Body of pancreas (tissue), 4 donors: ENCODE measurements at regions not wholly inside any gene's neighbourhood (a gene's known extent, or its start where the extent isn't known, plus 50 kb on each side); places are given as distances from the start of the nearest gene placed in this dataset.

Source experiments
- ATAC-seq: fragments of 150-250 bp; one replicate; pipeline ENCODE4 v1.9.1; 2016
- DNase-seq, 4 donors: peaks; one replicate each; pipeline ENCODE4 v3.0.0-alpha.2; 2019
- H3K27ac ChIP-seq, 4 donors: fragments of 200-600 bp; sonication (generic); 1 replicate in 3 of 4; 2 replicates in 1 of 4; pipeline versions ENCODE4 v1.5.1 to v1.6.1; 2016 to 2019; ENCODE audit warnings: mild to moderate bottlenecking in 1 of 4, mixed read lengths in 1 of 4, moderate library complexity in 1 of 4
- H3K27me3 ChIP-seq, 2 donors: fragments of 200-600 bp; sonication (generic); one replicate each; pipeline ENCODE4 v1.6.0; 2016; ENCODE audit warnings: mild to moderate bottlenecking in 1 of 2
- H3K36me3 ChIP-seq, 2 donors: fragments of 200-600 bp; sonication (generic); replicated peaks in 1 of 2; 2 replicates each; pipeline ENCODE4 v1.5.1; 2016; ENCODE audit warnings: low read depth in 2 of 2; ENCODE audit not compliant: insufficient read depth in 1 of 2
- H3K4me1 ChIP-seq: fragments of 200-600 bp; sonication (generic); one replicate; pipeline ENCODE4 v1.6.0; 2016
- H3K4me3 ChIP-seq, 2 donors: fragments of 200-600 bp; sonication (generic); 1 replicate in 1 of 2; 2 replicates in 1 of 2; pipeline ENCODE4 v1.5.1; 2016 to 2019
- H3K9me3 ChIP-seq, 3 donors: fragments of 200-600 bp; sonication (generic); 1 replicate in 2 of 3; 2 replicates in 1 of 3; pipeline ENCODE4 v1.5.1; 2016
- CTCF ChIP-seq, 7 experiments: fragments of 450-650 bp in 4 of 7; fragments of 200-600 bp in 3 of 7; sonication (generic) in 3 of 7; IDR thresholded peaks; one replicate each; pipeline ENCODE4 v1.5.1; 2016 to 2019; ENCODE audit warnings: antibody characterized with exemption in 7 of 7
- POLR2A ChIP-seq, 3 donors: fragments of 450-650 bp; IDR thresholded peaks; one replicate each; pipeline ENCODE4 v1.6.1; 2016; ENCODE audit warnings: antibody characterized with exemption in 3 of 3, mild to moderate bottlenecking in 2 of 3
- WGBS, 2 donors: methylation state at CpG; one replicate each; pipeline ENCODE4 v1.1.5; 2017; 5-methylcytosine and 5-hydroxymethylcytosine counted together
- intact Hi-C: fragments of 100-400 bp; cut with DNase I; formaldehyde crosslinking; loops from one replicate; pipeline ENCODE4 v1.15.1; 2023

GRCh38 chr2:16042201-16042700, 101.9 kb downstream of the MYCN start:
- DNase-seq (no peak), ATAC-seq (no peak)
- Histone ChIP-seq H3K4me3 (no peak overlapping the region), H3K36me3 (no peaks in the 10 kb centered on the region), H3K27ac (no peak overlapping the region), H3K4me1 (no peaks in the 10 kb centered on the region), H3K9me3 (no peaks in the 10 kb centered on the region), H3K27me3 (no peaks in the 10 kb centered on the region)
- TF ChIP-seq POLR2A (IDR thresholded peaks at IDR 0.05) (no peak), CTCF (IDR thresholded peaks at IDR 0.05) (no peak)
- WGBS, 2 donors = 83 to 86% methylated on average over 3 of the region's 3 CpGs
- intact Hi-C loops = no loop called here

DNA sequence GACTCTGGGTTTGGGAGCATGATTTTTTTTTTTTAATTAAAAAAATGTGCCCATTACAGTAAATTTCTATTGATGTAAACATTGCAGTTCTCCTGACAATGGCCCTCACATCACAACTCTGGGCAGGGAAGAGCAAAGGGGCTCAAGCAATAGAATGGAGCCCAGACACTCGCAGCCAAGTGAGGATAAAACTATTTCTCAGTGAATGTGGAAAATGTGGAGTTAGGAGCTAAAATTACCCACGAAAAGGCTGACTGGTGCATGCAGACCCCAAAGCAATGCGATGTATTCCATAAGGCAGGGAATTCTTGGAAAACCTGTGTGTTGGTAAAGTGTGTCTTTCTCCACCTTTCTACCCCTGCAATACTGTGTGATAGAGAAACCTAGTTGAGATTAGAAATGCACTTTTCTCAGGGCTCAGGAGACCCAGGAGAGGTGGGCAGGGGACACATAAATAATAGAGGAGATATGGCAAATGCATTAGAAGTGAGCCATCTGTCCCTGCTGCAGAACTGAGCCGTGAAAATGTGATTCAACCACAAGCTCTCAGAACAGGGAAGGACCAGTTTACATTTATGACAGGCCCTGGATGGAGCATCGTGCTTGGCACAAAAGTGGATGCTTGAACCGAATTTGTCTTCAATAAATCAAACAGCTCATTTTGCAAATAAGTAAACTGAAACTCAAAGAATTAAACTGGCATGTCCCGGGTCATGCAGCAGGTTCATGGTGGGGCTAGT, 100.1 kb downstream of the MYCN start:
- DNase-seq = no peak
- no peak for ATAC-seq
- H3K27me3 ChIP-seq = no peaks in the 10 kb centered on the region
- no peaks in the 10 kb centered on the region for H3K9me3 ChIP-seq
- intact Hi-C loops = no loop called here
- H3K4me1 ChIP-seq = no peaks in the 10 kb centered on the region
- H3K27ac ChIP-seq = no peak overlapping the region
- TF ChIP-seq CTCF (IDR thresholded peaks at IDR 0.05) = no peak
- no peak for TF ChIP-seq POLR2A (IDR thresholded peaks at IDR 0.05)
- H3K4me3 ChIP-seq = no peak overlapping the region
- no peaks in the 10 kb centered on the region for H3K36me3 ChIP-seq
- WGBS, 2 donors = 64 to 67% methylated on average over 7 of the region's 7 CpGs

DNA sequence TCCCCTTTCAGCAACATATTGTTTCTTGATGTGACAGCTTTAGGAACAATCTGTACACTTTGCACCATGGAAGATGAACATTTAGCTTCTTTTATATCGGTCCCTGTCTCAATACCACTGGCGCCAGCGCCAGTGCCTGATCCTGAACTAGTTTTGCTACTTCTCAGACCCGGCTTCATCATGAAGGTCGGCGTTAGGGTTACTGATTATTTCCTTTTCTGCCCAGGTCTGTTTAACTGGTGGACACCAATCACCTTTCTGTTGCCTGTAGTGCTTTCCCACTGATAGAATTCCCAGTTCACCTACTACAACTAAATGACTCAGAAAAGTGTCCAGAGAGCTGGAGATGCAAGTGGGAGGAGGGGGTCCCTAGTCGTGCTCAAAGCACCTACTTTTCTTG, 99.5 kb downstream of the MYCN start:
- H3K36me3 ChIP-seq = no peaks in the 10 kb centered on the region
- no peak overlapping the region for H3K27ac ChIP-seq
- no peaks in the 10 kb centered on the region for H3K4me1 ChIP-seq
- 49 to 50% methylated on average over 7 of the region's 7 CpGs for WGBS, 2 donors
- no peak overlapping the region for H3K4me3 ChIP-seq
- H3K9me3 ChIP-seq = no peaks in the 10 kb centered on the region
- DNase-seq (no peak), ATAC-seq (no peak)
- no peaks in the 10 kb centered on the region for H3K27me3 ChIP-seq
- intact Hi-C loops = no loop called here
- TF ChIP-seq CTCF (IDR thresholded peaks at IDR 0.05) (no peak), POLR2A (IDR thresholded peaks at IDR 0.05) (no peak)

GRCh38 chr2:16039055-16039454, 98.7 kb downstream of the MYCN start:
- 50 to 53% methylated on average over 1 of the region's 1 CpG for WGBS, 2 donors
- no peaks in the 10 kb centered on the region for H3K9me3 ChIP-seq
- H3K36me3 ChIP-seq = no peaks in the 10 kb centered on the region
- H3K4me3 ChIP-seq = no peak overlapping the region
- H3K27me3 ChIP-seq = no peaks in the 10 kb centered on the region
- DNase-seq = no peak
- intact Hi-C loops = no loop called here
- H3K4me1 ChIP-seq = no peaks in the 10 kb centered on the region
- TF ChIP-seq CTCF (IDR thresholded peaks at IDR 0.05) (no peak), POLR2A (IDR thresholded peaks at IDR 0.05) (no peak)
- no peak overlapping the region for H3K27ac ChIP-seq
- no peak for ATAC-seq

GRCh38 chr2:16038621-16039020, 98.3 kb downstream of the MYCN start:
- intact Hi-C loops = no loop called here
- ATAC-seq = no peak
- TF ChIP-seq CTCF (IDR thresholded peaks at IDR 0.05) (no peak), POLR2A (IDR thresholded peaks at IDR 0.05) (no peak)

More at GRCh38 chr2:16038621-16039020, 98.3 kb downstream of the MYCN start:
- no peak overlapping the region for H3K27ac ChIP-seq
- H3K36me3 ChIP-seq = no peaks in the 10 kb centered on the region
- DNase-seq = no peak
- no peaks in the 10 kb centered on the region for H3K27me3 ChIP-seq
- H3K4me1 ChIP-seq = no peaks in the 10 kb centered on the region
- 69 to 75% methylated on average over 11 of the region's 11 CpGs for WGBS, 2 donors
- no peaks in the 10 kb centered on the region for H3K9me3 ChIP-seq
- no peak overlapping the region for H3K4me3 ChIP-seq
